ENCODE measurements at regions not wholly inside any gene's neighbourhood (a gene's known extent, or its start where the extent isn't known, plus 50 kb on each side); places are given as distances from the start of the nearest gene placed in this dataset.

DNA sequence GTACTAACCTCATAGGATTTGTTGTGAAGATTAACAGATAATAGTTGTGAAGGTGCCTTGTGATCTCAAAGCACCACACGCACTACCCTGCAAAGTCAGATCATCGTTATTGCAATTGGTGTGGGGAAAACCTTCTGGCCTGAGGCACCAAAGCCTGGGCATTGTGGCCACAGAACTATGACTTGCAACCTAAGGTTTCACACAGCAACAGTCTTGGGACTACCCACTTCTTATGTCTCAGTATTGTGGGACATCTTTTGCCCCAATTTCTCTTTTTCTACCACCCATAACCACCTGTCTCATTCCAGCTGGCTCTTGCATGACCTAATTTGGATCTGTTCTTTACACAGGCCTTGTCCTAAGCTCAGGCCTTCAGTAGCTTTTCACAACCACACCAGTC lies 247.8 kb upstream of the NR4A3 start:
- Mint-ChIP-seq H3K27ac (no peak overlapping the region), H3K4me1 (peaks cover 12% of the 10 kb centered on the region), H3K36me3 (no peaks in the 10 kb centered on the region), H3K27me3 (ENCODE audit: low read depth in 3 of 3) (peaks cover 0 to 4% (median 3%) of the 10 kb centered on the region in 3 donors), H3K9me3 (peaks cover 0 to 3% (median 0%) of the 10 kb centered on the region in 7 donors), H3K4me3 (no peak overlapping the region)
- Histone ChIP-seq H4K20me1 (ENCODE audit: insufficient read depth, low read length) (no peaks in the 10 kb centered on the region), H3K27ac (ENCODE audit: low read depth in 1 of 2, low read length in 2 of 2) (no peak overlapping the region), H3K9ac (ENCODE audit: insufficient read depth, low read length, poor library complexity, severe bottlenecking) (no peak overlapping the region), H3K4me2 (replicated peaks; ENCODE audit: extremely low read depth, low read length, poor library complexity, severe bottlenecking) (no peak overlapping the region), H3K4me3 (replicated peaks in 1 of 3; ENCODE audit: low read depth in 2 of 3, low read length in 3 of 3) (no peak overlapping the region), H3K79me2 (ENCODE audit: insufficient read depth, low read length) (no peaks in the 10 kb centered on the region), H3K27me3 (ENCODE audit: control insufficient read depth in 2 of 2, insufficient read depth in 2 of 2, low read length in 2 of 2) (no peaks in the 10 kb centered on the region), H3K4me1 (ENCODE audit: control insufficient read depth in 1 of 2, insufficient read depth in 2 of 2, low read length in 2 of 2) (no peaks in the 10 kb centered on the region), H3K36me3 (replicated peaks in 1 of 2; ENCODE audit: control insufficient read depth in 1 of 2, insufficient read depth in 2 of 2, low read length in 2 of 2) (no peaks in the 10 kb centered on the region), H3K9me3 (replicated peaks in 1 of 2; ENCODE audit: control insufficient read depth in 1 of 2, insufficient read depth in 1 of 2, low read length in 2 of 2) (no peaks in the 10 kb centered on the region), H2AFZ (ENCODE audit: insufficient read depth, low read depth, low read length, poor library complexity, severe bottlenecking) (no peak overlapping the region)
- DNase-seq, result no peak
- intact Hi-C loops (cut with micrococcal nuclease), result no loop called here
- 100% methylated on average over 1 of the region's 2 CpGs for WGBS (ENCODE audit: insufficient coverage)
- TF ChIP-seq, protein P1, sequence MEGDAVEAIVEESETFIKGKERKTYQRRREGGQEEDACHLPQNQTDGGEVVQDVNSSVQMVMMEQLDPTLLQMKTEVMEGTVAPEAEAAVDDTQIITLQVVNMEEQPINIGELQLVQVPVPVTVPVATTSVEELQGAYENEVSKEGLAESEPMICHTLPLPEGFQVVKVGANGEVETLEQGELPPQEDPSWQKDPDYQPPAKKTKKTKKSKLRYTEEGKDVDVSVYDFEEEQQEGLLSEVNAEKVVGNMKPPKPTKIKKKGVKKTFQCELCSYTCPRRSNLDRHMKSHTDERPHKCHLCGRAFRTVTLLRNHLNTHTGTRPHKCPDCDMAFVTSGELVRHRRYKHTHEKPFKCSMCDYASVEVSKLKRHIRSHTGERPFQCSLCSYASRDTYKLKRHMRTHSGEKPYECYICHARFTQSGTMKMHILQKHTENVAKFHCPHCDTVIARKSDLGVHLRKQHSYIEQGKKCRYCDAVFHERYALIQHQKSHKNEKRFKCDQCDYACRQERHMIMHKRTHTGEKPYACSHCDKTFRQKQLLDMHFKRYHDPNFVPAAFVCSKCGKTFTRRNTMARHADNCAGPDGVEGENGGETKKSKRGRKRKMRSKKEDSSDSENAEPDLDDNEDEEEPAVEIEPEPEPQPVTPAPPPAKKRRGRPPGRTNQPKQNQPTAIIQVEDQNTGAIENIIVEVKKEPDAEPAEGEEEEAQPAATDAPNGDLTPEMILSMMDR (IDR thresholded peaks at IDR 0.05), result no peak

DNA sequence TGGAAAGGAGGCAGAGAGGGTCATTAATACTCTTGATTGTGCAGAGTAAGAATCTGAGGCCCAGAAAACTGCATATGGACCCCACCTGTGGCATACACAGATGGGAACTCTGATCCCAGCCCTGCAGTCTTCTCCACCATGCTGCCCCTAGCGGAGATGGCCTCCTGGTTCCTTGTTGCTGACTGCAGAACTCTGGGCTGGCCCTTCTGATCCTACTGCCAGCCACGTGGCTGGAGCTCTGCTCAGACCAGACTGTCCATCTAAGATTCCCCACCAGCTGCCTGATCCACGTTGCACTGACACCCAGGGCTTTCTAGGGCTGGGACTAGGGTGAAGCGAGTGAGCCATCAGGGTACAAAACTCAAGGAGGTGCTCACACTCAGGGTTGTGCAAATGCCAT lies 245.7 kb upstream of the NR4A3 start:
- Mint-ChIP-seq H3K9me3 (peaks cover 0 to 9% (median 5%) of the 10 kb centered on the region in 7 donors), H3K4me3 (no peak overlapping the region), H3K27me3 (ENCODE audit: low read depth in 3 of 3) (peaks cover 0 to 3% (median 2%) of the 10 kb centered on the region in 3 donors), H3K27ac (no peak overlapping the region), H3K4me1 (peaks cover 32% of the 10 kb centered on the region), H3K36me3 (peaks cover 0 to under 1% of the 10 kb centered on the region in 2 donors)
- H4K20me1 ChIP-seq (ENCODE audit: insufficient read depth, low read length), result no peaks in the 10 kb centered on the region
- no peak overlapping the region for H3K9ac ChIP-seq (ENCODE audit: insufficient read depth, low read length, poor library complexity, severe bottlenecking)
- no peak overlapping the region for H3K4me2 ChIP-seq (replicated peaks; ENCODE audit: extremely low read depth, low read length, poor library complexity, severe bottlenecking)
- peak overlapping the region; percentile 7 for H2AFZ ChIP-seq (ENCODE audit: insufficient read depth, low read depth, low read length, poor library complexity, severe bottlenecking)
- TF ChIP-seq, protein P1 (IDR thresholded peaks at IDR 0.05), result no peak
- peaks cover 19 to 20% of the 10 kb centered on the region in 2 donors for H3K4me1 ChIP-seq (ENCODE audit: control insufficient read depth in 1 of 2, insufficient read depth in 2 of 2, low read length in 2 of 2)
- H3K79me2 ChIP-seq (ENCODE audit: insufficient read depth, low read length), result no peaks in the 10 kb centered on the region
- H3K36me3 ChIP-seq (replicated peaks in 1 of 2; ENCODE audit: control insufficient read depth in 1 of 2, insufficient read depth in 2 of 2, low read length in 2 of 2), result no peaks in the 10 kb centered on the region
- DNase-seq, result no peak
- H3K27ac ChIP-seq (ENCODE audit: low read depth in 1 of 2, low read length in 2 of 2), result no peak overlapping the region
- H3K9me3 ChIP-seq (replicated peaks in 1 of 2; ENCODE audit: control insufficient read depth in 1 of 2, insufficient read depth in 1 of 2, low read length in 2 of 2), result no peaks in the 10 kb centered on the region
- WGBS (ENCODE audit: insufficient coverage), result 94% methylated on average over 4 of the region's 4 CpGs
- H3K4me3 ChIP-seq (replicated peaks in 1 of 3; ENCODE audit: low read depth in 2 of 3, low read length in 3 of 3), result no peak overlapping the region
- intact Hi-C loops (cut with micrococcal nuclease), result no loop called here
- H3K27me3 ChIP-seq (ENCODE audit: control insufficient read depth in 2 of 2, insufficient read depth in 2 of 2, low read length in 2 of 2), result no peaks in the 10 kb centered on the region

Data from CD14-positive monocyte (primary cell).